HepG2 (cell line): ENCODE measurements at regions not wholly inside any gene's neighbourhood (a gene's known extent, or its start where the extent isn't known, plus 50 kb on each side); places are given as distances from the start of the nearest gene placed in this dataset.

Experiments
- CEBPG ChIP-seq: IDR thresholded peaks from 2 replicates; pipeline ENCODE4 v1.6.1; 2016
- CREB3 ChIP-seq: sonication (generic); formaldehyde crosslinking; IDR thresholded peaks from 2 replicates; pipeline ENCODE4 v1.5.0; 2020; ENCODE audit warnings: missing genetic modification reagents
- MIER3 ChIP-seq: IDR thresholded peaks from 2 replicates; pipeline ENCODE4 v1.6.1; 2016; ENCODE audit warnings: missing compliant biosample characterization, borderline replicate concordance
- MLXIP ChIP-seq: sonication (generic); formaldehyde crosslinking; IDR thresholded peaks from 2 replicates; pipeline ENCODE4 v1.9.0; 2021; ENCODE audit warnings: missing genetic modification reagents, borderline replicate concordance
- NCOA5 ChIP-seq: sonication (generic); formaldehyde crosslinking; IDR thresholded peaks from 2 replicates; pipeline ENCODE4 v1.4.0; 2020; ENCODE audit warnings: missing genetic modification reagents
- NFYB ChIP-seq: sonication (generic); formaldehyde crosslinking; IDR thresholded peaks from 2 replicates; pipeline ENCODE4 v1.4.0; 2020; ENCODE audit warnings: missing genetic modification reagents
- POLR2G ChIP-seq: fragments of 200-400 bp; formaldehyde crosslinking; IDR thresholded peaks from 2 replicates; pipeline ENCODE4 v1.6.1; 2018; ENCODE audit warnings: mild to moderate bottlenecking, low read depth, low read length, moderate library complexity
- SMAD9 ChIP-seq: sonication (generic); formaldehyde crosslinking; IDR thresholded peaks from 2 replicates; pipeline ENCODE4 v1.5.1; 2020; ENCODE audit warnings: mild to moderate bottlenecking, missing genetic modification reagents
- SP1 ChIP-seq, 2 experiments: fragments of 450-650 bp in 1 of 2; sonication (generic) in 1 of 2; formaldehyde crosslinking in 1 of 2; IDR thresholded peaks; 2 replicates each; pipeline versions ENCODE4 v1.4.0 to v1.6.1; 2016 to 2020; ENCODE audit warnings: missing genetic modification reagents in 1 of 2
- SP5 ChIP-seq: IDR thresholded peaks from 2 replicates; pipeline ENCODE4 v1.6.1; 2016; ENCODE audit warnings: low read depth, borderline replicate concordance
- TBX3 ChIP-seq: fragments of 450-650 bp; IDR thresholded peaks from 2 replicates; pipeline ENCODE4 v1.6.1; 2017; ENCODE audit warnings: antibody characterized with exemption, mild to moderate bottlenecking, inconsistent platforms, borderline replicate concordance
- TCF7 ChIP-seq: sonication (generic); IDR thresholded peaks from 2 replicates; pipeline ENCODE4 v1.6.1; 2016; ENCODE audit warnings: antibody characterized with exemption, low read depth
- ZNF33A ChIP-seq: sonication (generic); formaldehyde crosslinking; IDR thresholded peaks from 2 replicates; pipeline ENCODE4 v1.5.1; 2020; ENCODE audit warnings: missing genetic modification reagents, mild to moderate bottlenecking, moderate library complexity, borderline replicate concordance
- ZNF569 ChIP-seq: sonication (generic); formaldehyde crosslinking; IDR thresholded peaks from 2 replicates; pipeline ENCODE4 v1.5.0; 2020; ENCODE audit warnings: mild to moderate bottlenecking, missing genetic modification reagents, moderate library complexity, borderline replicate concordance
- TF ChIP-seq, protein P1 (sequence below): sonication (generic); formaldehyde crosslinking; IDR thresholded peaks from 2 replicates; pipeline ENCODE4 v1.4.0; 2020; ENCODE audit warnings: missing genetic modification reagents, mild to moderate bottlenecking, borderline replicate concordance
- TF ChIP-seq, protein P2 (sequence below): sonication (generic); formaldehyde crosslinking; IDR thresholded peaks from 2 replicates; pipeline ENCODE4 v1.5.1; 2020; ENCODE audit warnings: missing genetic modification reagents, mild to moderate bottlenecking, borderline replicate concordance
- TF ChIP-seq, protein P3 (sequence below): sonication (generic); formaldehyde crosslinking; IDR thresholded peaks from 2 replicates; pipeline ENCODE4 v1.9.0; 2022; ENCODE audit warnings: low read depth, missing genetic modification reagents
- TF ChIP-seq, protein P4 (sequence below): sonication (generic); formaldehyde crosslinking; IDR thresholded peaks from 2 replicates; pipeline ENCODE4 v1.4.0; 2020; ENCODE audit warnings: missing genetic modification reagents

DNA sequence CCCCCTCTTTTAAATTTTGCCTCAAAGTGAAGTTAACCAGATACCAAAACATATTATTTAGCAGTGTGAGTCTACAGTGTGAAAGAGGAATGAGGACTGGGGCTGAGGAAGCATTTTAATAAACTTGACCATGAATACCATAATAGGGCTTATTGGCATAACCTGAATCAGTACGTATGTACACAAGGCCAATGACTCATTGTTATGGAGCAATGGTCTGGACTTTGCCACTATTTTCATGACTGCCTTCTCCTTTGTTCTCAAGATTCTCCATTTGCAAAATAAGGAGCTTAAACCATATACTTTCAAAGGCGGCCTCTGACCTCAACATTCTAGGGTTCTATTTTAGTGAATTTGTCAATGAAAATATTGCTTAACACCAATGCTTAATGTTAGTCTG, 102.8 kb upstream of the OR13H1 start (continued):
- TF ChIP-seq CEBPG, result peak; percentile 27; the same call in 1 of the 2 replicates
- TF ChIP-seq POLR2G, result no peak
- no peak for TF ChIP-seq SMAD9
- TF ChIP-seq TBX3, result no peak
- 0 out of 2 replicates have a peak, but pooled peaks have one; percentile 8 for TF ChIP-seq TCF7
- no peak for TF ChIP-seq MLXIP (CRISPR knock-in tag)
- TF ChIP-seq ZNF569 (CRISPR knock-in tag), result no peak
- TF ChIP-seq SP5 (CRISPR knock-in tag), result no peak
- TF ChIP-seq MIER3 (CRISPR knock-in tag), result no peak
- no peak for TF ChIP-seq SP1 (IDR thresholded peaks at IDR 0.05)
- TF ChIP-seq SP1 (CRISPR knock-in tag; IDR thresholded peaks at IDR 0.05), result no peak
- no peak for TF ChIP-seq NFYB (CRISPR knock-in tag)
- TF ChIP-seq, protein P1, sequence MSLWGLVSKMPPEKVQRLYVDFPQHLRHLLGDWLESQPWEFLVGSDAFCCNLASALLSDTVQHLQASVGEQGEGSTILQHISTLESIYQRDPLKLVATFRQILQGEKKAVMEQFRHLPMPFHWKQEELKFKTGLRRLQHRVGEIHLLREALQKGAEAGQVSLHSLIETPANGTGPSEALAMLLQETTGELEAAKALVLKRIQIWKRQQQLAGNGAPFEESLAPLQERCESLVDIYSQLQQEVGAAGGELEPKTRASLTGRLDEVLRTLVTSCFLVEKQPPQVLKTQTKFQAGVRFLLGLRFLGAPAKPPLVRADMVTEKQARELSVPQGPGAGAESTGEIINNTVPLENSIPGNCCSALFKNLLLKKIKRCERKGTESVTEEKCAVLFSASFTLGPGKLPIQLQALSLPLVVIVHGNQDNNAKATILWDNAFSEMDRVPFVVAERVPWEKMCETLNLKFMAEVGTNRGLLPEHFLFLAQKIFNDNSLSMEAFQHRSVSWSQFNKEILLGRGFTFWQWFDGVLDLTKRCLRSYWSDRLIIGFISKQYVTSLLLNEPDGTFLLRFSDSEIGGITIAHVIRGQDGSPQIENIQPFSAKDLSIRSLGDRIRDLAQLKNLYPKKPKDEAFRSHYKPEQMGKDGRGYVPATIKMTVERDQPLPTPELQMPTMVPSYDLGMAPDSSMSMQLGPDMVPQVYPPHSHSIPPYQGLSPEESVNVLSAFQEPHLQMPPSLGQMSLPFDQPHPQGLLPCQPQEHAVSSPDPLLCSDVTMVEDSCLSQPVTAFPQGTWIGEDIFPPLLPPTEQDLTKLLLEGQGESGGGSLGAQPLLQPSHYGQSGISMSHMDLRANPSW (CRISPR knock-in tag), result no peak
- no peak for TF ChIP-seq ZNF33A (CRISPR knock-in tag)
- TF ChIP-seq, protein P2, sequence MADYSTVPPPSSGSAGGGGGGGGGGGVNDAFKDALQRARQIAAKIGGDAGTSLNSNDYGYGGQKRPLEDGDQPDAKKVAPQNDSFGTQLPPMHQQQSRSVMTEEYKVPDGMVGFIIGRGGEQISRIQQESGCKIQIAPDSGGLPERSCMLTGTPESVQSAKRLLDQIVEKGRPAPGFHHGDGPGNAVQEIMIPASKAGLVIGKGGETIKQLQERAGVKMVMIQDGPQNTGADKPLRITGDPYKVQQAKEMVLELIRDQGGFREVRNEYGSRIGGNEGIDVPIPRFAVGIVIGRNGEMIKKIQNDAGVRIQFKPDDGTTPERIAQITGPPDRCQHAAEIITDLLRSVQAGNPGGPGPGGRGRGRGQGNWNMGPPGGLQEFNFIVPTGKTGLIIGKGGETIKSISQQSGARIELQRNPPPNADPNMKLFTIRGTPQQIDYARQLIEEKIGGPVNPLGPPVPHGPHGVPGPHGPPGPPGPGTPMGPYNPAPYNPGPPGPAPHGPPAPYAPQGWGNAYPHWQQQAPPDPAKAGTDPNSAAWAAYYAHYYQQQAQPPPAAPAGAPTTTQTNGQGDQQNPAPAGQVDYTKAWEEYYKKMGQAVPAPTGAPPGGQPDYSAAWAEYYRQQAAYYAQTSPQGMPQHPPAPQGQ (CRISPR knock-in tag), result no peak
- TF ChIP-seq, protein P3, sequence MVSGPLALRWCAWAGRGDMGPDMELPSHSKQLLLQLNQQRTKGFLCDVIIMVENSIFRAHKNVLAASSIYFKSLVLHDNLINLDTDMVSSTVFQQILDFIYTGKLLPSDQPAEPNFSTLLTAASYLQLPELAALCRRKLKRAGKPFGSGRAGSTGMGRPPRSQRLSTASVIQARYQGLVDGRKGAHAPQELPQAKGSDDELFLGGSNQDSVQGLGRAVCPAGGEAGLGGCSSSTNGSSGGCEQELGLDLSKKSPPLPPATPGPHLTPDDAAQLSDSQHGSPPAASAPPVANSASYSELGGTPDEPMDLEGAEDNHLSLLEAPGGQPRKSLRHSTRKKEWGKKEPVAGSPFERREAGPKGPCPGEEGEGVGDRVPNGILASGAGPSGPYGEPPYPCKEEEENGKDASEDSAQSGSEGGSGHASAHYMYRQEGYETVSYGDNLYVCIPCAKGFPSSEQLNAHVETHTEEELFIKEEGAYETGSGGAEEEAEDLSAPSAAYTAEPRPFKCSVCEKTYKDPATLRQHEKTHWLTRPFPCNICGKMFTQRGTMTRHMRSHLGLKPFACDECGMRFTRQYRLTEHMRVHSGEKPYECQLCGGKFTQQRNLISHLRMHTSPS, result no peak
- TF ChIP-seq, protein P4, sequence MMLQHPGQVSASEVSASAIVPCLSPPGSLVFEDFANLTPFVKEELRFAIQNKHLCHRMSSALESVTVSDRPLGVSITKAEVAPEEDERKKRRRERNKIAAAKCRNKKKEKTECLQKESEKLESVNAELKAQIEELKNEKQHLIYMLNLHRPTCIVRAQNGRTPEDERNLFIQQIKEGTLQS, result peak; percentile 52; the same call in 1 of the 2 replicates
- no peak for TF ChIP-seq CREB3
- no peak for TF ChIP-seq NCOA5 (CRISPR knock-in tag)
